SK-N-SH (cell line): ENCODE measurements at regions not wholly inside any gene's neighbourhood (a gene's known extent, or its start where the extent isn't known, plus 50 kb on each side); places are given as distances from the start of the nearest gene placed in this dataset.

Source experiments
- CTCF ChIA-PET: fragments of 300-600, 350-600 bp; formaldehyde crosslinking; extraction: SDS; loops from one replicate; lab custom pipeline; 2021; lab: Yijun Ruan, JAX
- POLR2A ChIA-PET: fragments of 350-600 bp; sonication (Branson Sonifier 250); formaldehyde crosslinking; extraction: SDS; loops from one replicate; lab custom pipeline; 2020; ENCODE audit warnings: antibody characterized with exemption, inconsistent platforms; lab: Yijun Ruan, JAX
- DNase-seq: peaks from one replicate; pipeline ENCODE4 v3.0.0; 2012
- H2AFZ ChIP-seq: fragments of 200-600 bp; sonication (generic); 2 replicates; pipeline ENCODE4 v1.8.1; 2016; ENCODE audit warnings: antibody characterized with exemption, mild to moderate bottlenecking, low read depth
- H3F3A ChIP-seq: fragments of 200-600 bp; sonication (generic); replicated peaks from 2 replicates; pipeline ENCODE3; 2016; ENCODE audit warnings: antibody characterized with exemption, mild to moderate bottlenecking; ENCODE audit not compliant: insufficient read depth
- H3K27ac ChIP-seq, 2 experiments: fragments of 200-500 bp in 1 of 2; fragments of 200-600 bp in 1 of 2; sonication (Bioruptor generic) in 1 of 2; sonication (generic), shearing (Covaris generic) in 1 of 2; 2 replicates each; pipeline versions ENCODE4 v1.5.1 to v1.6.1; 2014 to 2016; ENCODE audit warnings: low read depth in 2 of 2, inconsistent platforms in 1 of 2, low read length in 1 of 2, mild to moderate bottlenecking in 1 of 2, mixed read lengths in 1 of 2
- H3K27me3 ChIP-seq: fragments of 200-600 bp; sonication (generic), shearing (Covaris generic); 2 replicates; pipeline ENCODE4 v1.6.1; 2016; ENCODE audit warnings: mixed run types; ENCODE audit not compliant: insufficient read depth
- H3K36me3 ChIP-seq, 2 experiments: fragments of 200-500 bp in 1 of 2; fragments of 200-600 bp in 1 of 2; sonication (Bioruptor generic) in 1 of 2; sonication (generic) in 1 of 2; replicated peaks in 1 of 2; 2 replicates each; pipeline versions ENCODE3 to v1.5.1; 2014 to 2016; ENCODE audit warnings: low read length in 1 of 2, mild to moderate bottlenecking in 1 of 2; ENCODE audit not compliant: insufficient read depth in 2 of 2, control insufficient read depth in 1 of 2
- H3K4me1 ChIP-seq, 2 experiments: fragments of 200-500 bp in 1 of 2; fragments of 200-600 bp in 1 of 2; sonication (Bioruptor generic) in 1 of 2; sonication (generic), shearing (Covaris generic) in 1 of 2; 2 replicates each; pipeline versions ENCODE4 v1.5.1 to v1.6.1; 2014 to 2016; ENCODE audit warnings: low read depth in 1 of 2, low read length in 1 of 2, mixed run types in 1 of 2; ENCODE audit not compliant: insufficient read depth in 2 of 2, control insufficient read depth in 1 of 2
- H3K4me2 ChIP-seq: fragments of 200-600 bp; sonication (generic), shearing (Covaris generic); 2 replicates; pipeline ENCODE4 v1.6.1; 2017; ENCODE audit warnings: mixed run types
- H3K4me3 ChIP-seq, 2 experiments: fragments of 200-500 bp in 1 of 2; fragments of 200-600 bp in 1 of 2; sonication (Bioruptor generic) in 1 of 2; sonication (generic), shearing (Covaris generic) in 1 of 2; 2 replicates each; pipeline versions ENCODE4 v1.5.1 to v1.8.1; 2014 to 2016; ENCODE audit warnings: low read depth in 2 of 2, inconsistent platforms in 1 of 2, low read length in 1 of 2, mild to moderate bottlenecking in 1 of 2, mixed read lengths in 1 of 2, moderate library complexity in 1 of 2
- H3K79me2 ChIP-seq: fragments of 200-600 bp; sonication (generic); 2 replicates; pipeline ENCODE4 v1.8.1; 2017; ENCODE audit warnings: mild to moderate bottlenecking; ENCODE audit not compliant: insufficient read depth
- H3K9ac ChIP-seq: fragments of 200-600 bp; sonication (generic); 2 replicates; pipeline ENCODE4 v1.6.1; 2017; ENCODE audit warnings: mixed run types
- H3K9me2 ChIP-seq: fragments of 200-600 bp; sonication (generic); 2 replicates; pipeline ENCODE4 v1.6.1; 2017; ENCODE audit warnings: mixed run types
- H3K9me3 ChIP-seq: fragments of 200-600 bp; sonication (generic); 2 replicates; pipeline ENCODE4 v1.6.1; 2017; ENCODE audit warnings: mixed run types, mild to moderate bottlenecking, moderate library complexity
- H4K20me1 ChIP-seq: fragments of 200-600 bp; sonication (generic); 2 replicates; pipeline ENCODE4 v1.6.1; 2017; ENCODE audit warnings: mild to moderate bottlenecking, mixed run types; ENCODE audit not compliant: insufficient read depth
- ELF1 ChIP-seq: IDR thresholded peaks from 2 replicates; pipeline ENCODE4 v1.4.0; 2012
- EP300 ChIP-seq, 2 experiments: IDR thresholded peaks; 2 replicates each; pipeline versions ENCODE4 v1.4.0 to v1.6.1; 2012; ENCODE audit warnings: borderline replicate concordance in 1 of 2, low read depth in 1 of 2, low read length in 1 of 2
- EZH2phosphoT487 ChIP-seq: fragments of 200-600 bp; sonication (generic); IDR thresholded peaks from 2 replicates; pipeline ENCODE4 v1.6.1; 2017; ENCODE audit warnings: low read depth, mixed run types, mild to moderate bottlenecking, antibody characterized with exemption, moderate library complexity, borderline replicate concordance
- FOXJ3 ChIP-seq: sonication (generic); formaldehyde crosslinking; IDR thresholded peaks from 2 replicates; pipeline ENCODE4 v1.5.1; 2020; ENCODE audit warnings: mild to moderate bottlenecking, missing genetic modification reagents
- MXI1 ChIP-seq: IDR thresholded peaks from 2 replicates; pipeline ENCODE4 v1.6.1; 2012; ENCODE audit warnings: mild to moderate bottlenecking, low read depth, low read length, improper control_type of control experiment
- NFIC ChIP-seq: IDR thresholded peaks from 2 replicates; pipeline ENCODE4 v1.4.0; 2012; ENCODE audit warnings: borderline replicate concordance
- RXRA ChIP-seq: IDR thresholded peaks from 2 replicates; pipeline ENCODE4 v1.4.0; 2012; ENCODE audit warnings: low read depth, mild to moderate bottlenecking, borderline replicate concordance
- YY1 ChIP-seq: IDR thresholded peaks from 2 replicates; pipeline ENCODE4 v1.4.0; 2012; ENCODE audit warnings: low read depth, mild to moderate bottlenecking
- WGBS: methylation state at CpG from one replicate; pipeline ENCODE4 v1.1.6; 2017; ENCODE audit warnings: low lambda C conversion rate; 5-methylcytosine and 5-hydroxymethylcytosine counted together
- TF ChIP-seq, protein P1 (sequence below): IDR thresholded peaks from 2 replicates; pipeline ENCODE4 v1.4.0; 2012; ENCODE audit warnings: low read depth, borderline replicate concordance
- TF ChIP-seq, protein P2 (sequence below): fragments of 150-350 bp; IDR thresholded peaks from 2 replicates; pipeline ENCODE4 v1.6.1; 2017; ENCODE audit warnings: antibody characterized with exemption, low read length, low read depth, borderline replicate concordance
- TF ChIP-seq, protein P3 (sequence below): IDR thresholded peaks from 2 replicates; pipeline ENCODE4 v1.4.0; 2012; ENCODE audit warnings: low read depth, borderline replicate concordance

DNA sequence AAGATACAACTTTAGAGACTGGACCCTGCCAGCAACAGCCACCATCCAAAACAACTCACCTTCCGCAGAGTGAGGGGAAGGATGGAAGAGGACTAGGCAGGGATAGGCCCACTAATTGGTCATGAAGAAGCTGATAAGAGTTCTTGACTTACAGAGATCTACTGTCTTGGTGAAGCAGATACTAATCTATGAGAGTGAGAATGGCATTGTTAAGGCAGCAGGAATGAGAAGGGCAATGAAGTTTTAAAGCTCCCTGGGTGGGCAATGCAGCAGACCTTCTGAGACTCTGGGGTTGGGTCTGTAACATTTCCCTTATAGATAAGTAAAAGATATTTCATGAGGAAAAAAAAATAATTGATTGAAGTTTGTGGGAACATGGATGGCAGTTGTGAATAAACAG, 63.7 kb downstream of the KLF12 start:
- Histone ChIP-seq H3K4me3 (no peak overlapping the region), H3K27me3 (no peaks in the 10 kb centered on the region), H3K4me1 (peaks cover 3 to 17% of the 10 kb centered on the region in 2 experiments; a peak in 3 of 4 replicates), H3K79me2 (peaks cover 40% of the 10 kb centered on the region), H3K9me2 (no peaks in the 10 kb centered on the region), H3K36me3 (no peaks in the 10 kb centered on the region), H3K4me2 (no peak overlapping the region), H3K27ac (no peak overlapping the region), H3K9me3 (no peaks in the 10 kb centered on the region), H3F3A (peaks cover 4% of the 10 kb centered on the region), H4K20me1 (no peaks in the 10 kb centered on the region), H2AFZ (no peak overlapping the region), H3K9ac (no peak overlapping the region)
- POLR2A ChIA-PET: no interaction called here
- CTCF ChIA-PET: no interaction called here
- no peak for DNase-seq
- TF ChIP-seq, protein P1, sequence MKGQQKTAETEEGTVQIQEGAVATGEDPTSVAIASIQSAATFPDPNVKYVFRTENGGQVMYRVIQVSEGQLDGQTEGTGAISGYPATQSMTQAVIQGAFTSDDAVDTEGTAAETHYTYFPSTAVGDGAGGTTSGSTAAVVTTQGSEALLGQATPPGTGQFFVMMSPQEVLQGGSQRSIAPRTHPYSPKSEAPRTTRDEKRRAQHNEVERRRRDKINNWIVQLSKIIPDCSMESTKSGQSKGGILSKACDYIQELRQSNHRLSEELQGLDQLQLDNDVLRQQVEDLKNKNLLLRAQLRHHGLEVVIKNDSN: no peak
- WGBS: no CpG with 5 or more reads among the region's 1 CpG

DNA sequence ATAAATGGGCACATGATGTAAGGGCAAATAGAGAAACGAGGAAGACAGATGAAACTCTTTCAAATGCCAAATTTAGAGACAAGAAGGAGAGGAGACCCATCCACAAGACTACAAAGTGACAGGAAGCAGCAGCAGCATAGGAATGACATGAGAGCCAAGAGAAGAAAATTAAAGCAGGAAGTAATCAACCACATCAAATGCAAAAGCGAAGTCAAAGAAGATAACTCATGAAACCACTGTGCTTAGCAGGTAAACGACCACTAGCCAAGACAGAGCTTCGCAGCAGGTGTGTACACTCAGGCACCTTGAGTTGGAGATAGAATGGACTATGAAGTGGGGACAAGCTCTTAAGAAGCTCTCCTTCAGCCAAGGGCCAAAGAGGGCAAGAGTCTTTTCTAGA, 64.1 kb downstream of the KLF12 start:
- peaks cover 45% of the 10 kb centered on the region for H3K79me2 ChIP-seq
- H2AFZ ChIP-seq: no peak overlapping the region
- no peaks in the 10 kb centered on the region for H4K20me1 ChIP-seq
- H3K4me1 ChIP-seq: peaks cover 3 to 13% of the 10 kb centered on the region in 2 experiments; a peak in 3 of 4 replicates
- no peaks in the 10 kb centered on the region for H3K9me2 ChIP-seq
- H3K9ac ChIP-seq: no peak overlapping the region
- no peaks in the 10 kb centered on the region for H3K36me3 ChIP-seq
- peaks cover 3% of the 10 kb centered on the region for H3F3A ChIP-seq
- POLR2A ChIA-PET: no interaction called here
- H3K27me3 ChIP-seq: no peaks in the 10 kb centered on the region
- no peaks in the 10 kb centered on the region for H3K9me3 ChIP-seq
- H3K4me3 ChIP-seq: no peak overlapping the region
- no peak for TF ChIP-seq YY1
- H3K27ac ChIP-seq: no peak overlapping the region
- 79% methylated on average over 4 of the region's 4 CpGs for WGBS
- no peak overlapping the region for H3K4me2 ChIP-seq
- CTCF ChIA-PET: no interaction called here
- no peak for DNase-seq

DNA sequence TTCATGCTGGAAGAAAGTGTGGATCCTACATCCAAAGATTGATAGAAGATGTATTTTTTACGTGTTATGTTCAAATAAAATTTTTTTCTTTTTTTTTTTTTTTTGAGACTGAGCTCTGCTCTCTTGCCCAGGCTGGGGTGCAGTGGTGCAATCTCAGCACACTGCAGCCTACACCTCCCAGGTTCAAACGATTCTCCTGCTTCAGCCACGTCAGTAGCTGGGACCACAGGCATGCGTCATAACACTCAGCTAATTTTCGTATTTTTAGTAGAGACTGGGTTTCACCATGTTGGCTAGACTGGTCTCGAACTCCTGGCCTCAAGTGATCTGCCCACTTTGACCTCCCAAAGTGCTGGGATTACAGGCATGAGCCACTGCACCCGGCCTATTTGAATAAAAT, 65.7 kb downstream of the KLF12 start:
- H2AFZ ChIP-seq: no peak overlapping the region
- no peak for DNase-seq
- H3F3A ChIP-seq: no peaks in the 10 kb centered on the region
- 93% methylated on average over 7 of the region's 7 CpGs for WGBS
- H3K4me3 ChIP-seq: no peak overlapping the region
- no peaks in the 10 kb centered on the region for H3K36me3 ChIP-seq
- no peaks in the 10 kb centered on the region for H4K20me1 ChIP-seq
- ChIA-PET CTCF (interaction anchor here (1.3 kb wide), 1 partner anchor 28 kb away, joined by 6 read pairs; no protein-coding TSS in a partner anchor), POLR2A (no interaction called here)
- no peak overlapping the region for H3K27ac ChIP-seq
- no peak overlapping the region for H3K9ac ChIP-seq
- peaks cover 0 to 3% of the 10 kb centered on the region in 2 experiments; a peak in 2 of 4 replicates for H3K4me1 ChIP-seq
- H3K4me2 ChIP-seq: no peak overlapping the region
- no peaks in the 10 kb centered on the region for H3K9me3 ChIP-seq
- H3K27me3 ChIP-seq: no peaks in the 10 kb centered on the region
- H3K79me2 ChIP-seq: peaks cover 48% of the 10 kb centered on the region
- no peaks in the 10 kb centered on the region for H3K9me2 ChIP-seq
- TF ChIP-seq RXRA: no peak
- TF ChIP-seq, protein P2, sequence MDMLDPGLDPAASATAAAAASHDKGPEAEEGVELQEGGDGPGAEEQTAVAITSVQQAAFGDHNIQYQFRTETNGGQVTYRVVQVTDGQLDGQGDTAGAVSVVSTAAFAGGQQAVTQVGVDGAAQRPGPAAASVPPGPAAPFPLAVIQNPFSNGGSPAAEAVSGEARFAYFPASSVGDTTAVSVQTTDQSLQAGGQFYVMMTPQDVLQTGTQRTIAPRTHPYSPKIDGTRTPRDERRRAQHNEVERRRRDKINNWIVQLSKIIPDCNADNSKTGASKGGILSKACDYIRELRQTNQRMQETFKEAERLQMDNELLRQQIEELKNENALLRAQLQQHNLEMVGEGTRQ: no peak
- TF ChIP-seq FOXJ3: no peak
- no peak for TF ChIP-seq MXI1
- no peak for TF ChIP-seq NFIC
- TF ChIP-seq, protein P1: no peak
- TF ChIP-seq EP300 (IDR thresholded peaks at IDR 0.05; ENCODE audit: borderline replicate concordance in 1 of 2, low read depth in 1 of 2, low read length in 1 of 2): no peak
- TF ChIP-seq EZH2phosphoT487: no peak
- TF ChIP-seq, protein P3, sequence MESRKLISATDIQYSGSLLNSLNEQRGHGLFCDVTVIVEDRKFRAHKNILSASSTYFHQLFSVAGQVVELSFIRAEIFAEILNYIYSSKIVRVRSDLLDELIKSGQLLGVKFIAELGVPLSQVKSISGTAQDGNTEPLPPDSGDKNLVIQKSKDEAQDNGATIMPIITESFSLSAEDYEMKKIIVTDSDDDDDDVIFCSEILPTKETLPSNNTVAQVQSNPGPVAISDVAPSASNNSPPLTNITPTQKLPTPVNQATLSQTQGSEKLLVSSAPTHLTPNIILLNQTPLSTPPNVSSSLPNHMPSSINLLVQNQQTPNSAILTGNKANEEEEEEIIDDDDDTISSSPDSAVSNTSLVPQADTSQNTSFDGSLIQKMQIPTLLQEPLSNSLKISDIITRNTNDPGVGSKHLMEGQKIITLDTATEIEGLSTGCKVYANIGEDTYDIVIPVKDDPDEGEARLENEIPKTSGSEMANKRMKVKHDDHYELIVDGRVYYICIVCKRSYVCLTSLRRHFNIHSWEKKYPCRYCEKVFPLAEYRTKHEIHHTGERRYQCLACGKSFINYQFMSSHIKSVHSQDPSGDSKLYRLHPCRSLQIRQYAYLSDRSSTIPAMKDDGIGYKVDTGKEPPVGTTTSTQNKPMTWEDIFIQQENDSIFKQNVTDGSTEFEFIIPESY: no peak
- TF ChIP-seq ELF1: no peak
